Testis (tissue), 2 donors: ENCODE measurements at regions not wholly inside any gene's neighbourhood (a gene's known extent, or its start where the extent isn't known, plus 50 kb on each side); places are given as distances from the start of the nearest gene placed in this dataset.
"Not testable (repeated sequence)": the region's sequence is repeated elsewhere in the genome, so short reads cannot be mapped to it uniquely, and the experiment has no call there.

Experiments used
- POLR2A ChIP-seq: fragments of 450-650 bp; IDR thresholded peaks from one replicate; pipeline ENCODE4 v1.6.1; 2017; ENCODE audit warnings: antibody characterized with exemption, mild to moderate bottlenecking, moderate library complexity
- TF ChIP-seq, protein P1 (sequence below), 3 experiments: fragments of 450-650 bp in 2 of 3; fragments of 200-600 bp in 1 of 3; sonication (generic) in 1 of 3; IDR thresholded peaks; one replicate each; pipeline ENCODE4 v1.5.1; 2016 to 2019; ENCODE audit warnings: antibody characterized with exemption in 3 of 3, mild to moderate bottlenecking in 2 of 3, moderate library complexity in 1 of 3

DNA sequence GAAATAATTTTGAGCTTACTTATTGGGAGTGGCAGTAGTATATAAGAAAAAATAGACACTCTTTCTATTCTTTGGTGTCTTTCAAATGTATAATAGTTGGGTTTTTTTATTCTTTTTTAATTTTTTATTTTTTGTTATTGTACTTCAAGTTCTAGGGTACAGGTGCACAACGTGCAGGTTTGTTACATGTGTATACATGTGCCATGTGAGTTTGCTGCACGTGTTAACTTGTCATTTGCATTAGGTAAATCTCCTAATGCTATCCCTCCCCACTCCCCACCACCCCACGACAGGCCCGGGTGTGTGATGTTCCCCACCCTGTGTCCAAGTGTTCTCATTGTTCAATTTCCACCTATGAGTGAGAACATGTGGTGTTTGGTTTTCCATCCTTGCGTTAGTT is 1552.4 kb upstream of the B3GALT2 start:
- TF ChIP-seq, protein P1, sequence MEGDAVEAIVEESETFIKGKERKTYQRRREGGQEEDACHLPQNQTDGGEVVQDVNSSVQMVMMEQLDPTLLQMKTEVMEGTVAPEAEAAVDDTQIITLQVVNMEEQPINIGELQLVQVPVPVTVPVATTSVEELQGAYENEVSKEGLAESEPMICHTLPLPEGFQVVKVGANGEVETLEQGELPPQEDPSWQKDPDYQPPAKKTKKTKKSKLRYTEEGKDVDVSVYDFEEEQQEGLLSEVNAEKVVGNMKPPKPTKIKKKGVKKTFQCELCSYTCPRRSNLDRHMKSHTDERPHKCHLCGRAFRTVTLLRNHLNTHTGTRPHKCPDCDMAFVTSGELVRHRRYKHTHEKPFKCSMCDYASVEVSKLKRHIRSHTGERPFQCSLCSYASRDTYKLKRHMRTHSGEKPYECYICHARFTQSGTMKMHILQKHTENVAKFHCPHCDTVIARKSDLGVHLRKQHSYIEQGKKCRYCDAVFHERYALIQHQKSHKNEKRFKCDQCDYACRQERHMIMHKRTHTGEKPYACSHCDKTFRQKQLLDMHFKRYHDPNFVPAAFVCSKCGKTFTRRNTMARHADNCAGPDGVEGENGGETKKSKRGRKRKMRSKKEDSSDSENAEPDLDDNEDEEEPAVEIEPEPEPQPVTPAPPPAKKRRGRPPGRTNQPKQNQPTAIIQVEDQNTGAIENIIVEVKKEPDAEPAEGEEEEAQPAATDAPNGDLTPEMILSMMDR (IDR thresholded peaks at IDR 0.05) = not testable (repeated sequence)
- not testable (repeated sequence) for TF ChIP-seq POLR2A
